DND-41 (cell line): ENCODE measurements at regions not wholly inside any gene's neighbourhood (a gene's known extent, or its start where the extent isn't known, plus 50 kb on each side); places are given as distances from the start of the nearest gene placed in this dataset.

Experiments used
- ATAC-seq: fragments of 200-7000 bp; cut with Tn5 transposase; 3 replicates; pipeline ENCODE4 v1.9.1; 2021; ENCODE audit warnings: low read depth; ENCODE audit not compliant: insufficient read depth
- DNase-seq: peaks from one replicate; pipeline ENCODE4 v3.0.0-alpha.2; 2020
- H2AFZ ChIP-seq: 2 replicates; pipeline ENCODE4 v1.6.0; 2012; ENCODE audit warnings: low read depth, low read length
- H3K27ac ChIP-seq: 2 replicates; pipeline ENCODE4 v1.5.1; 2012; ENCODE audit warnings: low read length, inconsistent platforms
- H3K27me3 ChIP-seq: fragments of 200-600 bp; sonication (generic); 2 replicates; pipeline ENCODE4 v1.6.0; 2012; ENCODE audit warnings: low read length, mild to moderate bottlenecking, inconsistent platforms; ENCODE audit not compliant: insufficient read depth, poor library complexity
- H3K36me3 ChIP-seq: 2 replicates; pipeline ENCODE4 v1.5.1; 2012; ENCODE audit warnings: low read length, inconsistent platforms; ENCODE audit not compliant: insufficient read depth
- H3K4me1 ChIP-seq: 2 replicates; pipeline ENCODE4 v1.5.1; 2012; ENCODE audit warnings: mild to moderate bottlenecking, low read length; ENCODE audit not compliant: insufficient read depth
- H3K4me2 ChIP-seq: 2 replicates; pipeline ENCODE4 v1.6.0; 2012; ENCODE audit warnings: mild to moderate bottlenecking, moderate library complexity, low read length, inconsistent platforms; ENCODE audit not compliant: insufficient read depth
- H3K4me3 ChIP-seq, 2 experiments: fragments of 200-600 bp in 1 of 2; shearing (Covaris generic) in 1 of 2; 2 replicates each; pipeline ENCODE4 v1.5.1; 2012 to 2016; ENCODE audit warnings: inconsistent platforms in 2 of 2, low read length in 2 of 2, mild to moderate bottlenecking in 2 of 2, low read depth in 1 of 2, moderate library complexity in 1 of 2
- H3K79me2 ChIP-seq: 2 replicates; pipeline ENCODE4 v1.6.0; 2012; ENCODE audit warnings: low read length, inconsistent platforms; ENCODE audit not compliant: insufficient read depth
- H3K9ac ChIP-seq: 2 replicates; pipeline ENCODE4 v1.6.0; 2012; ENCODE audit warnings: low read depth, mild to moderate bottlenecking, inconsistent platforms, low read length, moderate library complexity
- H3K9me3 ChIP-seq: 2 replicates; pipeline ENCODE4 v1.5.1; 2012; ENCODE audit warnings: low read length, moderate library complexity, mild to moderate bottlenecking, inconsistent platforms; ENCODE audit not compliant: insufficient read depth, severe bottlenecking
- H4K20me1 ChIP-seq: 2 replicates; pipeline ENCODE4 v1.6.0; 2012; ENCODE audit warnings: low read length; ENCODE audit not compliant: insufficient read depth
- CTCF ChIP-seq: IDR thresholded peaks from 2 replicates; pipeline ENCODE4 v1.5.1; 2012; ENCODE audit warnings: borderline replicate concordance, low read length, moderate library complexity, mild to moderate bottlenecking; ENCODE audit not compliant: poor library complexity, severe bottlenecking; ENCODE audit errors: extremely low read depth
- EZH2 ChIP-seq: IDR thresholded peaks from 3 replicates; pipeline ENCODE4 v1.6.1; 2012; ENCODE audit warnings: borderline replicate concordance, low read depth, mild to moderate bottlenecking, moderate library complexity, low read length, inconsistent platforms; ENCODE audit not compliant: severe bottlenecking

GRCh38 chrX:87299563-87300160 lies 217.9 kb upstream of the KLHL4 start:
- no peak overlapping the region for H2AFZ ChIP-seq
- no peaks in the 10 kb centered on the region for H3K79me2 ChIP-seq
- no peaks in the 10 kb centered on the region for H3K4me1 ChIP-seq
- no peaks in the 10 kb centered on the region for H3K36me3 ChIP-seq
- no peak for DNase-seq
- H3K9ac ChIP-seq, result no peak overlapping the region
- H3K9me3 ChIP-seq, result no peaks in the 10 kb centered on the region
- no peak overlapping the region for H3K4me2 ChIP-seq
- ATAC-seq, result no peak
- no peaks in the 10 kb centered on the region for H4K20me1 ChIP-seq
- no peaks in the 10 kb centered on the region for H3K27me3 ChIP-seq
- TF ChIP-seq CTCF, result peak; percentile 60
- no peak for TF ChIP-seq EZH2
- H3K4me3 ChIP-seq, result no peak overlapping the region
- no peak overlapping the region for H3K27ac ChIP-seq

GRCh38 chrX:87310780-87311179 lies 206.8 kb upstream of the KLHL4 start:
- H3K4me1 ChIP-seq, result no peaks in the 10 kb centered on the region
- ATAC-seq, result no peak
- no peaks in the 10 kb centered on the region for H3K27me3 ChIP-seq
- H3K27ac ChIP-seq, result no peak overlapping the region
- H3K79me2 ChIP-seq, result no peaks in the 10 kb centered on the region
- H3K36me3 ChIP-seq, result no peaks in the 10 kb centered on the region
- H3K4me2 ChIP-seq, result no peak overlapping the region
- no peak for TF ChIP-seq EZH2
- TF ChIP-seq CTCF, result no peak
- no peak overlapping the region for H3K4me3 ChIP-seq
- H3K9me3 ChIP-seq, result no peaks in the 10 kb centered on the region
- no peak for DNase-seq
- no peaks in the 10 kb centered on the region for H4K20me1 ChIP-seq
- H3K9ac ChIP-seq, result no peak overlapping the region
- no peak overlapping the region for H2AFZ ChIP-seq

- no peaks in the 10 kb centered on the region for H3K27me3 ChIP-seq
- no peaks in the 10 kb centered on the region for H3K9me3 ChIP-seq
- H3K9ac ChIP-seq, result no peak overlapping the region
- H3K36me3 ChIP-seq, result no peaks in the 10 kb centered on the region
- ATAC-seq (no peak), DNase-seq (no peak)
- no peak for TF ChIP-seq CTCF
- TF ChIP-seq EZH2, result no peak
- H2AFZ ChIP-seq, result no peak overlapping the region
- no peaks in the 10 kb centered on the region for H3K79me2 ChIP-seq
- no peaks in the 10 kb centered on the region for H3K4me1 ChIP-seq
- H3K4me2 ChIP-seq, result no peak overlapping the region
- H3K27ac ChIP-seq, result no peak overlapping the region
- H3K4me3 ChIP-seq, result no peak overlapping the region
- H4K20me1 ChIP-seq, result no peaks in the 10 kb centered on the region
Measured at GRCh38 chrX:87327267-87327666, 190.3 kb upstream of the KLHL4 start.

- Histone ChIP-seq H3K79me2 (no peaks in the 10 kb centered on the region), H4K20me1 (no peaks in the 10 kb centered on the region), H2AFZ (no peak overlapping the region), H3K9me3 (no peaks in the 10 kb centered on the region), H3K9ac (no peak overlapping the region), H3K4me3 (no peak overlapping the region), H3K27me3 (no peaks in the 10 kb centered on the region), H3K4me2 (no peak overlapping the region), H3K27ac (no peak overlapping the region), H3K36me3 (no peaks in the 10 kb centered on the region), H3K4me1 (no peaks in the 10 kb centered on the region)
- no peak for ATAC-seq
- TF ChIP-seq CTCF, result no peak
- TF ChIP-seq EZH2, result no peak
- no peak for DNase-seq
Measured at GRCh38 chrX:87337267-87337666, 180.3 kb upstream of the KLHL4 start.
